CD1c-positive myeloid dendritic cell (primary cell): ENCODE measurements at regions not wholly inside any gene's neighbourhood (a gene's known extent, or its start where the extent isn't known, plus 50 kb on each side); places are given as distances from the start of the nearest gene placed in this dataset.

Source experiments
- DNase-seq: peaks from one replicate; pipeline ENCODE4 v3.0.0-alpha.2; 2016; ENCODE audit errors: extremely low spot score

- DNase-seq, result no peak
These were observed 215.3 kb downstream of the BARX2 start for GRCh38 chr11:129590753-129591475.

GRCh38 chr11:129591527-129591926 is 215.9 kb downstream of the BARX2 start:
- no peak for DNase-seq

- DNase-seq, result no peak
These were observed 216.5 kb downstream of the BARX2 start for GRCh38 chr11:129592191-129592590.

GRCh38 chr11:129593098-129593497 is 217.4 kb downstream of the BARX2 start:
- DNase-seq, result no peak

GRCh38 chr11:129595038-129595962 is 219.7 kb downstream of the BARX2 start:
- no peak for DNase-seq

- no peak for DNase-seq
These were observed 219.3 kb upstream of the TMEM45B start for GRCh38 chr11:129596351-129596750.

GRCh38 chr11:129598378-129598777 is 217.3 kb upstream of the TMEM45B start:
- DNase-seq, result no peak

GRCh38 chr11:129605815-129606214 is 209.8 kb upstream of the TMEM45B start:
- no peak for DNase-seq

GRCh38 chr11:129608711-129609110 is 206.9 kb upstream of the TMEM45B start:
- DNase-seq, result no peak

- no peak for DNase-seq
These were observed 205.5 kb upstream of the TMEM45B start for GRCh38 chr11:129610125-129610524.

- no peak for DNase-seq
These were observed 205.1 kb upstream of the TMEM45B start for GRCh38 chr11:129610545-129610944.

GRCh38 chr11:129611661-129612446 is 203.8 kb upstream of the TMEM45B start:
- no peak for DNase-seq

- no peak for DNase-seq
These were observed 203.1 kb upstream of the TMEM45B start for GRCh38 chr11:129612447-129612961.

GRCh38 chr11:129613071-129613470 is 202.6 kb upstream of the TMEM45B start:
- no peak for DNase-seq

GRCh38 chr11:129614256-129614944 is 201.2 kb upstream of the TMEM45B start:
- no peak for DNase-seq

GRCh38 chr11:129618046-129618569 is 197.5 kb upstream of the TMEM45B start:
- DNase-seq, result no peak

- DNase-seq, result no peak
These were observed 195.2 kb upstream of the TMEM45B start for GRCh38 chr11:129620237-129621104.

GRCh38 chr11:129625930-129626329 is 189.7 kb upstream of the TMEM45B start:
- no peak for DNase-seq

GRCh38 chr11:129631201-129631600 is 184.4 kb upstream of the TMEM45B start:
- no peak for DNase-seq

- DNase-seq, result no peak
These were observed 178.7 kb upstream of the TMEM45B start for GRCh38 chr11:129636926-129637325.
